Loucy (cell line): ENCODE measurements at regions not wholly inside any gene's neighbourhood (a gene's known extent, or its start where the extent isn't known, plus 50 kb on each side); places are given as distances from the start of the nearest gene placed in this dataset.

Source experiments
- H2AFZ ChIP-seq: fragments of 200-600 bp; sonication (generic); 2 replicates; pipeline ENCODE4 v1.6.0; 2016; ENCODE audit warnings: antibody characterized with exemption, mild to moderate bottlenecking, low read length, moderate library complexity
- H3F3A ChIP-seq: fragments of 200-600 bp; 2 replicates; pipeline ENCODE4 v1.6.0; 2016; ENCODE audit warnings: antibody characterized with exemption, low read depth, mild to moderate bottlenecking
- H3K27me3 ChIP-seq: fragments of 200-600 bp; sonication (generic); 2 replicates; pipeline ENCODE4 v1.6.1; 2014; ENCODE audit warnings: low read length, mild to moderate bottlenecking; ENCODE audit not compliant: insufficient read depth, poor library complexity, severe bottlenecking
- H3K36me3 ChIP-seq: fragments of 200-600 bp; sonication (generic); 2 replicates; pipeline ENCODE4 v1.6.1; 2016; ENCODE audit warnings: low read length; ENCODE audit not compliant: insufficient read depth
- H3K4me1 ChIP-seq: fragments of 200-600 bp; sonication (generic); 2 replicates; pipeline ENCODE4 v1.5.1; 2014; ENCODE audit warnings: low read length, mild to moderate bottlenecking; ENCODE audit not compliant: insufficient read depth, poor library complexity, severe bottlenecking
- H3K4me2 ChIP-seq: fragments of 200-600 bp; sonication (generic); 2 replicates; pipeline ENCODE4 v1.6.0; 2014; ENCODE audit warnings: antibody characterized with exemption, low read length, low read depth, mild to moderate bottlenecking; ENCODE audit not compliant: poor library complexity, severe bottlenecking
- H3K4me3 ChIP-seq: fragments of 200-600 bp; sonication (generic); 2 replicates; pipeline ENCODE4 v1.5.1; 2014; ENCODE audit warnings: low read length, mild to moderate bottlenecking, mixed read lengths; ENCODE audit not compliant: poor library complexity, severe bottlenecking
- H3K79me2 ChIP-seq: fragments of 200-600 bp; sonication (generic); 2 replicates; pipeline ENCODE4 v1.6.1; 2014; ENCODE audit warnings: low read length; ENCODE audit not compliant: insufficient read depth
- H3K9ac ChIP-seq: fragments of 200-600 bp; sonication (generic); 2 replicates; pipeline ENCODE4 v1.6.0; 2014; ENCODE audit warnings: mild to moderate bottlenecking, low read depth, low read length, moderate library complexity; ENCODE audit not compliant: poor library complexity, severe bottlenecking
- H3K9me2 ChIP-seq: fragments of 200-600 bp; sonication (generic); replicated peaks from 2 replicates; pipeline ENCODE4 v1.6.1; 2016; ENCODE audit warnings: low read depth, low read length, mixed read lengths
- H3K9me3 ChIP-seq: fragments of 200-600 bp; sonication (generic); 2 replicates; pipeline ENCODE4 v1.6.1; 2014; ENCODE audit warnings: mild to moderate bottlenecking, antibody characterized with exemption, low read length, low read depth; ENCODE audit not compliant: insufficient read depth
- H4K20me1 ChIP-seq: fragments of 200-600 bp; sonication (generic); 2 replicates; pipeline ENCODE4 v1.6.0; 2014; ENCODE audit warnings: antibody characterized with exemption, low read length, mild to moderate bottlenecking; ENCODE audit not compliant: insufficient read depth, poor library complexity, severe bottlenecking
- CTCF ChIP-seq: fragments of 200-600 bp; sonication (generic); conservative IDR thresholded peaks from 2 replicates; pipeline ENCODE4 v1.5.1; 2014; ENCODE audit warnings: mild to moderate bottlenecking, antibody characterized with exemption, low read length
- EZH2phosphoT487 ChIP-seq: fragments of 200-600 bp; IDR thresholded peaks from 2 replicates; pipeline ENCODE4 v1.6.1; 2018; ENCODE audit warnings: antibody characterized with exemption, mild to moderate bottlenecking, moderate library complexity, borderline replicate concordance

GRCh38 chr2:151197184-151198108 lies 64.2 kb downstream of the RBM43 start:
- no peaks in the 10 kb centered on the region for H4K20me1 ChIP-seq
- H3F3A ChIP-seq: peaks cover 7% of the 10 kb centered on the region
- peak overlapping the region; percentile 61; the same call in 1 of the 2 replicates for H2AFZ ChIP-seq
- H3K27me3 ChIP-seq: no peaks in the 10 kb centered on the region
- no peaks in the 10 kb centered on the region for H3K79me2 ChIP-seq
- TF ChIP-seq EZH2phosphoT487 (no peak), CTCF (no peak)
- H3K4me2 ChIP-seq: peak overlapping the region; percentile 5
- no peaks in the 10 kb centered on the region for H3K9me2 ChIP-seq
- H3K4me1 ChIP-seq: peaks cover 79% of the 10 kb centered on the region
- no peaks in the 10 kb centered on the region for H3K36me3 ChIP-seq
- H3K9ac ChIP-seq: no peak overlapping the region
- H3K4me3 ChIP-seq: no peak overlapping the region
- H3K9me3 ChIP-seq: no peaks in the 10 kb centered on the region

- TF ChIP-seq CTCF (peak; percentile 69), EZH2phosphoT487 (no peak)
- no peak overlapping the region for H2AFZ ChIP-seq
- no peak overlapping the region for H3K4me2 ChIP-seq
- H3K4me1 ChIP-seq: peaks cover 73% of the 10 kb centered on the region
- no peaks in the 10 kb centered on the region; the same call in 1 of the 2 replicates for H3F3A ChIP-seq
- no peaks in the 10 kb centered on the region for H3K27me3 ChIP-seq
- no peaks in the 10 kb centered on the region for H3K9me2 ChIP-seq
- H3K9me3 ChIP-seq: no peaks in the 10 kb centered on the region
- no peak overlapping the region for H3K9ac ChIP-seq
- H3K36me3 ChIP-seq: no peaks in the 10 kb centered on the region
- no peaks in the 10 kb centered on the region for H3K79me2 ChIP-seq
- H3K4me3 ChIP-seq: no peak overlapping the region
- no peaks in the 10 kb centered on the region for H4K20me1 ChIP-seq
Measured at GRCh38 chr2:151193576-151193975, 68.1 kb downstream of the RBM43 start.

GRCh38 chr2:151192681-151193080 lies 69.0 kb downstream of the RBM43 start:
- no peaks in the 10 kb centered on the region for H3K9me2 ChIP-seq
- no peaks in the 10 kb centered on the region for H4K20me1 ChIP-seq
- H3K9me3 ChIP-seq: no peaks in the 10 kb centered on the region
- H3K36me3 ChIP-seq: no peaks in the 10 kb centered on the region
- TF ChIP-seq CTCF (no peak), EZH2phosphoT487 (no peak)
- no peak overlapping the region for H3K4me2 ChIP-seq
- no peaks in the 10 kb centered on the region; the same call in 1 of the 2 replicates for H3F3A ChIP-seq
- H3K79me2 ChIP-seq: no peaks in the 10 kb centered on the region
- no peak overlapping the region for H3K9ac ChIP-seq
- H3K4me3 ChIP-seq: no peak overlapping the region
- H3K4me1 ChIP-seq: peaks cover 76% of the 10 kb centered on the region
- H2AFZ ChIP-seq: peak overlapping the region; percentile 47
- H3K27me3 ChIP-seq: no peaks in the 10 kb centered on the region
